Activated gamma-delta T cell (primary cell): ENCODE measurements at regions not wholly inside any gene's neighbourhood (a gene's known extent, or its start where the extent isn't known, plus 50 kb on each side); places are given as distances from the start of the nearest gene placed in this dataset.

Experiments
- DNase-seq: peaks from one replicate; lab custom pipeline; 2025; lab: John Stamatoyannopoulos, UW

- DNase-seq: no peak
Measured at GRCh38 chr4:45646885-45647590, 476.8 kb downstream of the GABRG1 start.

DNA sequence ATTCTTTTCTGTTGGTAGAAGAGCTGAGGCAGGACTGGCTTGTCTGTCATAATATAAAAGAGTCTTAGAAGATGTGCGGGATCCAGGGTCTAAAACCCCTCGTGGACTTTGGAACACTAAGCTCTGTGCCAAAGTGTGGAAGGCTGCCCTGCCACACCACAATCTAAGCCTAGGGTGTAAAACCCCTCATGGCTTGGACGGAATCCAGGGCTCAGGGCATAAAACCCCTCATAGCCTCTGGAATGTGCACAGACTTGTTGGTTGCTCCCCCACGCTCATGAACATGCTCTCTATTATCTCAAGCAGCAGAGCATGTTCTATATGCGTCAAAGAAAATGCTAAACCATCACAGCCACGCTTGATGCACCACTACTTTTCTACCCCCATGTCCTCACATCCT lies 483.6 kb downstream of the GABRG1 start:
- DNase-seq: no peak

DNA sequence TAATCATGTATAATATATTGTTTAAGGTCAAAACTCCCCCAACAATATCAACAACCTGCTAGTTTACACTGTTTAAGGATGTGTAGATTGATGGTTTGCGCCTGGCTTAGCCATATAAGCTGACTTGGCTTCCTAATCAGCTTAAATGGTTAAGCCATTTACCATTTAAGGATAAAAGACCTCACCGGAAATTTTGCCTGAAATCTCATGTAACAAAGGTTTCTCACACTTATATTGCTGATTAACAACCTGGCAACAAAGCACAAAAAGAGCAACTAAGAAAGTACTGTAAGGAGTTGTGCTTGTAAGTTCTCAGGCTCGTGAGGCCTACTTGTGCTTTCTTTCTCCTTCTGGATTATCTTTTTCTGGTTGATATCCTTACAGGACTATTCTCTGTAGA lies 485.2 kb downstream of the GABRG1 start:
- no peak for DNase-seq

- no peak for DNase-seq
Measured at GRCh38 chr4:45636175-45636574, 487.7 kb downstream of the GABRG1 start.

DNA sequence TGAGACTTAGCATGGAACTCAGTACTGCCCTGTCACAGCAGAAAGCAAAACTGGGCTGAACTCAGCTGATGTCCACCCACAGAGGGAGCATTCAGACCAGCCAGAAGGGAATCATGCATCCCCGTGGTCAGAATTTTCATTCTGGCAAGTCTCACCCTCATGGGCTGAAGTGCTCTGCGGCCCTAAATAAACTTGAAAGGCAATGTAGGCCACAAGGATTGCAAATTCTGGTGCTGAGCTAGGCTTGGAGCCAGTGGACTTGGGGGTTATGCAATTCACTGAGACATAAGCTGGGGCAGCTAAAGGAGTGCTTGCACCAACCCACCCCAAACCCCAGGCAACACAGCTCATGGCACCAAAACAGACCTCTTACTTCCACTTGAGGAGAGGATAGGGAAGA lies 494.1 kb downstream of the GABRG1 start:
- DNase-seq: no peak

GRCh38 chr4:45621971-45622370 lies 501.9 kb downstream of the GABRG1 start:
- DNase-seq: no peak

DNA sequence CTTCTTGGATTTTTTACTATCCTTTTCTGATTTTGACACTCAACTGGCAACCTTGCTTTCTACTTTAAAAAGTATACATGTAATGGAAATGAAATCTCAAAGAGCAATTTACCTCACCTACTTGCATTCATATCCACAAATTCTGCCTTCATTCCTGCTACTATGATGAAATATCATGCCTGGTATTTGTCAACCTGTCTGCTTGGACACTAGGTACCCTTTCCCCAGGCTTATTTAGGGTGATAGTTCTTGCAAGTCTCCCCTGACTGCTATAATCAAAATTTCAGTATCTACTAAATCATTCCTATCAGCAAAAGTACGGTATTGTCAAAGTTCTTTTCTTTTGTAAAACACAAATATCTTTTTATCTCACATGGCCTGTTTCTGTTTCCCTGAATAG lies 503.0 kb downstream of the GABRG1 start:
- no peak for DNase-seq

- DNase-seq: no peak
Measured at GRCh38 chr4:45596379-45597101, 527.3 kb downstream of the GABRG1 start.

DNA sequence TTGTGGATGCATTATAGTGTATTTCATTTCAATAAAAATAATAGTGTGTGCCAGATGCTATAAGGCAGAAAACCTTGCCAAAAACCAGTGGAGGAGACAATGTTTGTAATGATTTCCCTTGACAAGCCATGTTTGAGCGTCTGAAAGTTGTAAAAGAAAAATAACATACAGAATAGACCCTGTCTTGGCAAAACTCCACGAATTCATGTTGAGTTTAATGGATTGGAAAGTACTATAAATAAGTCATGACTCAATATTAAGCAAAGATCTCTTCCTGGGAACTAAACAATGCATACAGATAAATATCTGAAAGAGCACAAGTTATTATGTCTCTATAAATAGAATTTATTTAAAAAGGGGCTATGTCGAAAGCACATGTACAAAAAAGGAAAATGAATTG lies 543.5 kb downstream of the GABRG1 start:
- DNase-seq: no peak

- DNase-seq: no peak
Measured at GRCh38 chr4:45578874-45579273, 545.0 kb downstream of the GABRG1 start.

DNA sequence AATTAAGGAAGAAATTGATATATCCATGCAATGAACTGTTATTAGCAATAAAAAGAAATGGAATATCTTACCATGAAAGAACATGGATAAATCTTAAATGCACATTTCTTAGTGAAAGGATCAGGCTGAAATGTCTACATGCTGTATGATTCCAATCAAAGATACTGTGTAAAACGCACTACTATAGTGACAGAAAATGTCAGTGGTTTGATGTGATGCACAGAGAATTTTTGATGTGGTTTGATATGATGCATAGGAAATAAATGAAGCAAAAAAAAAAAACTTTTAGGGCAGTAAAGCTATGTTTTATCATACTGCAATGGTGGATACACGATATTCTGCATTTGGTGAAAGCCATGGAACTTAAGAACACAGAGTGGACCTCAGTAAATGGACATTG lies 547.6 kb downstream of the GABRG1 start:
- no peak for DNase-seq

GRCh38 chr4:45569619-45570018 lies 554.2 kb downstream of the GABRG1 start:
- DNase-seq: no peak

- DNase-seq: no peak
Measured at GRCh38 chr4:45568694-45569093, 555.2 kb downstream of the GABRG1 start.

DNA sequence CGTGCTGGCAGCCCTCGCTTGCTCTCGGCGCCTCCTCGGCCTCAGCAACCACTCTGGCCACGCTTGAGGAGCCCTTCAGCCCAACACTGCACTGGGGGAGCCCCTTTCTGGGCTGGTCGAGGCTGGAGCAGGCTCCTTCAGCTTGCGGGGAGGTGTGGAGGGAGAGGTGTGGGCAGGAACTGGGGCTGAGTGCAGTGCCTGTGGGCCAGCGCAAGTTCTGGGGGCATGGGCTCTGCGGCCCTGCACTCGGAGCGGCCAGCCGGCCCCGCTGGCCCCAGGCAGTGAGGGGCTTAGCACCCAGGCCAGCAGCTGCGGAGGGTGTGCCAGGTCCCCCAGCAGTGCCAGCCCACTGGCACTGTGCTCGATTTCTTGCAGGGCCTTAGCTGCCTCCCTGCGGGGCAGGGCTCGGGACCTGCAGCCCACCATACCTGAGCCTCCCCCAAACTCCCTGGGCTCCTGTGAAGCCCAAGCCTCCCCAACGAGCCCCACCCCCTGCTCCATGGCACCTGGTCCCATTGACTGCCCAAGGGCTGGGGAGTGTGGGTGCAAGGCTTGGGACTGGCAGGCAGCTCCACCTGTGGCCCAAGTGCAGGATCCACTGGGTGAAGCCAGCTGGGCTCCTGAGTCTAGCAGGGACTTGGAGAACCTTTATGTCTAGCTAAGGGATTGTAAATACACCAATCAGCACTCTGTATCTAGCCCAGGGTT lies 556.8 kb downstream of the GABRG1 start:
- DNase-seq: no peak

DNA sequence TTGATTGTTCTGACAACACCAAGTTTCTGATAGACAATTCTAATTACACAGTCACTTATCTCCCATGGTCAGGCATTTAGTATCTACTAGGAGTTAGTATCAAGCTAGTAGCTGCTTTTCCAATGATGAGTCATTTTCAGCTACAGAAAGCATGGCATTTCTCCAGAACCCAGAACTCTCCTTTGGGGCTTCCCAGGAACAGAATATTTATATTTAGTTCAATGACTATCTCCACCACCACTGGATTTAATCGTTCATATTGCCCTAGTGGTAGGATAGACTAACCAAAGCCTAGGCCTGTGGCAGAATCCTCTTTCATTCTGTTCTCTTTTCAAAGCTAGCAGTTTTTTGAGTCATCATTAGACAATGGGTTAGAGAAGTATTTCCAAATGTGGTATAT lies 569.4 kb downstream of the GABRG1 start:
- no peak for DNase-seq

DNA sequence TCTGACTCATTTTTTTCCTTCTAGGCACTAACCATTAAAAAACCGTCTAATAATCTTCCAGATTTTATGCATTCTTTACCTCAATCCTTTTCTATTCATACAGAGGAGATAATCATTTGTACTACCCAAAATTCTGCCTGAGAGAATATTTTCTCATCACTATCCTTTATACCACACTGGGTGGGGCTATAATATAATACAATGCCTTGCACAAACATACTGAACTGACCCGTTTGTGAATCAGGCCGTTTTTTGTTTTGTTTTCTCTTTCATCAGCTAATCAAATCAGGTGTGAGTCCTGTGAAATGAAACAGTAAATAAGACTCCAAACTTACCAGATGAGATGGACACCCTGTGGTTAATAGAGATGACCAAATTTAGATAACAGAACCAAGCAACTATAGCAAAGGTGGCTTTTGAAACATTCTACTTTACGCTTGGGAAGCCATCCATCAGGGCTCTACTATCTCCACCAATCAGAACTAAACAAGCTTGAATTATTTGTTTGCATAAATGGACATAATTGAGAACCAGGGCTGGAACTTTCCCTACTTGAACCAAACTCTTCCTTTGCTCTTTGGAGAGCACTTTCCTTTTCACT lies 573.0 kb downstream of the GABRG1 start:
- no peak for DNase-seq

DNA sequence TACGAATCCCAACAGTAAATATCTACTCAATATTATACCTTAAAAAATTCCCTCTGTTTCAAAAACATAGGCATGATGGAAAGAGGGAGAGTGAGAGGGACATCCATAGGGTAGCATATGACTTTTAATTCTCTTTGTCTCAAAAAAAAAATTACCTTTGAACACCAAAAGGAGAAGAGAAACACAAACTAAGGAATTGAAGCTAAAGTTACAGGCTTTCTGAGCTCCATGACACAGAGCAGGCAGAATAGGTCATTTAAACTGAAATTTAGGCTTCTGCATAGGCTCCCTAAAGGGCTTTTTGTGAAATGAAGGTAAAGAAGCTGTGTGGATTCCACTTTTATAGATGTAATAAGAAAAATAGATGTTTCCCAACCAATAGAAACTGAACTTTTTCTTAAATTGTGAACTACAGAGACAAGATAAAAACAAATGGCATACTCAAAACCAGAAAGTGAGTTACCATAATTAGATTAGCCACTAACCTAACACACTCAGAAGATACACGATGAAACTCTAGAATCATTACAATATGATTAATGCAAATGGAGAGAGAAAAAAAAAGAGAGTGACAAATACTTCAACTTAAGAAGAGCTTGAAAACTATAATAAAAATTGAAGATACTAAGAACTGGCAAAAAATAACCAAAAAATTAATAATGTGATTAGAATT lies 584.6 kb downstream of the GABRG1 start:
- DNase-seq: no peak

DNA sequence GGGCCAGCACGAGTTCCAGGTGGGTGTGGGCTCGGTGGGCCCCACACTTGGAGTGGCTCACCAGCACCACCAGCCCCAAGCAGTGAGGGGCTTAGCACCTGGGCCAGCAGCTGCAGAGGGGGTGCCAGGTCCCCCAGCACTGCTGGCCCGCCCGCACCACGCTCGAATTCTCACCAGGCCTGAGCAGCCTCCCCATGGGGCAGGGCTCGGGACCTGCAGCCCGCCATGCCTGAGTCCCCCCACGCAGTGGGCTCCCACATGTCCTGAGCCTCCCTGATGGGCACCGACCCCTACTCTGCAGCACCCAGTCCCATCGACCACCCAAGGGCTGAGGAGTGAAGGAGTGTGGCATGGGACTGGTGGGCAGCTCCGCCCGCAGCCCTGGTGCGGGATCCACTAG lies 593.4 kb downstream of the GABRG1 start:
- DNase-seq: no peak

- no peak for DNase-seq
Measured at GRCh38 chr4:45527160-45527559, 596.7 kb downstream of the GABRG1 start.

GRCh38 chr4:45518832-45519231 lies 605.0 kb downstream of the GABRG1 start:
- no peak for DNase-seq

- no peak for DNase-seq
Measured at GRCh38 chr4:45502471-45502870, 621.4 kb downstream of the GABRG1 start.

DNA sequence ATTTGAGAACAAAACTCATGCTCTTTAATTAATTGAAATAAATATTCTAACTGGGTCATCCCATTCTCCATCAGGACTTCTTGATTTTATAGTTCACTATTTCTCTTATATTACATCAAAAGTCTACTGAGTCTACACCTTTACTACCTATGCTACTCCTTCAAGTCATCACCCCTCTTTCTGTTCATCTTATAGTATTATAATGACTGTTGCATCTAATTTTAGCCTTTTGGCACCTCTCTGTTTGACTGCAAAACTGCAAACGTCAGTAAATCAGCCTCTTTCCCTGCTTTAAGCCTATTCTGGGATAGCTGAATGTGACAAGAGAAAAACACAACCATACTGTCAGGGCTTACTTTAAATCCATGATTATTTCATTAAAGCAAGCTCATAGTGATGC lies 639.1 kb downstream of the GABRG1 start:
- DNase-seq: no peak
